VCaP (cell line): ENCODE measurements at regions not wholly inside any gene's neighbourhood (a gene's known extent, or its start where the extent isn't known, plus 50 kb on each side); places are given as distances from the start of the nearest gene placed in this dataset.

Experiments
- H3K27ac ChIP-seq: fragments of 450-650 bp; 2 replicates; pipeline ENCODE4 v1.5.1; 2017
- TF ChIP-seq, protein P1 (sequence below): fragments of 450-650 bp; conservative IDR thresholded peaks from 2 replicates; pipeline ENCODE4 v1.5.1; 2017; ENCODE audit warnings: mild to moderate bottlenecking, moderate library complexity

DNA sequence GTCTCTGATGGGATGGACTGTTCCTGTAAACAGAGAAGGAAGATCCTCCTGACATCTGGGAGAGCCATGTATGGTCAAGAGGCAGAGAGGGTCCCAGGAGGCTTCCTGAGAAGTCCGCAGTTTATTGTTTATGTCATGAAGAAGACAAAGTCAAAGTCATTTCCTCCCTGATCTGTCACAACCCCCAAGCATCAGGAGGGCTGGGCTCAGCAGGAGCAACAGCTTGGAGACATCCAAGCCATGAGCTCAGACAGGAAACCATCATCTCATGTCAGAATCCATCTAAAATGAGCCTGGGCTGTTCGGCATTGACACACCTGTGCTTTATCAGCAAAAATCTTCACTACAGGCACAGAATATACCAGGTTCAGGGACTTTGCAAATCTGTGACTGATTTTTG, 325.0 kb upstream of the MSX2 start:
- TF ChIP-seq, protein P1, sequence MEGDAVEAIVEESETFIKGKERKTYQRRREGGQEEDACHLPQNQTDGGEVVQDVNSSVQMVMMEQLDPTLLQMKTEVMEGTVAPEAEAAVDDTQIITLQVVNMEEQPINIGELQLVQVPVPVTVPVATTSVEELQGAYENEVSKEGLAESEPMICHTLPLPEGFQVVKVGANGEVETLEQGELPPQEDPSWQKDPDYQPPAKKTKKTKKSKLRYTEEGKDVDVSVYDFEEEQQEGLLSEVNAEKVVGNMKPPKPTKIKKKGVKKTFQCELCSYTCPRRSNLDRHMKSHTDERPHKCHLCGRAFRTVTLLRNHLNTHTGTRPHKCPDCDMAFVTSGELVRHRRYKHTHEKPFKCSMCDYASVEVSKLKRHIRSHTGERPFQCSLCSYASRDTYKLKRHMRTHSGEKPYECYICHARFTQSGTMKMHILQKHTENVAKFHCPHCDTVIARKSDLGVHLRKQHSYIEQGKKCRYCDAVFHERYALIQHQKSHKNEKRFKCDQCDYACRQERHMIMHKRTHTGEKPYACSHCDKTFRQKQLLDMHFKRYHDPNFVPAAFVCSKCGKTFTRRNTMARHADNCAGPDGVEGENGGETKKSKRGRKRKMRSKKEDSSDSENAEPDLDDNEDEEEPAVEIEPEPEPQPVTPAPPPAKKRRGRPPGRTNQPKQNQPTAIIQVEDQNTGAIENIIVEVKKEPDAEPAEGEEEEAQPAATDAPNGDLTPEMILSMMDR = no peak
- no peak overlapping the region for H3K27ac ChIP-seq

DNA sequence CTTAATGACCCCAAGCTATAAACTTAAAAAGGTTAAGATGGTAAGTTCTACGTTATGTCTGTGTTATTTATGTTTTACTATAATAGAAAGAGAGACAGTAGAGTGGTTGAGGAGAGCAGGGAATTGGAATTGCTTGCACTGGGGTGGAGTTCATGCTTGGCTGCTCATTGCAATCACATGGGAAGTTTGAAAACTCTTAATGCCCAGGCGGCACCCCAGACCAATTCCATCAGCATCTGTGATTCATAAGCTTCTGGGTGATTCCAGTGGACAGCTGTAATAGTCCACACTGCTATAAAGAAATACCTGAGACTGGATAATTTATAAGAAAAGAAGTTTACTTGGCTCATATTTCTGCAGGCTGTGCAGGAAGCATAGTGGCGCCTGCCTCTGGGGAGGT, 323.9 kb upstream of the MSX2 start:
- TF ChIP-seq, protein P1 = no peak
- H3K27ac ChIP-seq = no peak overlapping the region

- no peak overlapping the region; the same call in 1 of the 2 replicates for H3K27ac ChIP-seq
- TF ChIP-seq, protein P1 = no peak
Observed at GRCh38 chr5:174401793-174402192, 322.6 kb upstream of the MSX2 start.

GRCh38 chr5:174402222-174402812, 322.1 kb upstream of the MSX2 start:
- TF ChIP-seq, protein P1 = peak; percentile 70

GRCh38 chr5:174404848-174405247, 319.5 kb upstream of the MSX2 start:
- TF ChIP-seq, protein P1 = no peak
- no peak overlapping the region for H3K27ac ChIP-seq

More at GRCh38 chr5:174402222-174402812, 322.1 kb upstream of the MSX2 start:
- no peak overlapping the region; the same call in 1 of the 2 replicates for H3K27ac ChIP-seq

- TF ChIP-seq, protein P1 = peak; percentile 65
- H3K27ac ChIP-seq = no peak overlapping the region
Observed at GRCh38 chr5:174409070-174409469, 315.3 kb upstream of the MSX2 start.

- TF ChIP-seq, protein P1 = no peak
- no peak overlapping the region for H3K27ac ChIP-seq
Observed at GRCh38 chr5:174409971-174410370, 314.4 kb upstream of the MSX2 start.
